Epithelial cell of prostate (primary cell): ENCODE measurements at regions not wholly inside any gene's neighbourhood (a gene's known extent, or its start where the extent isn't known, plus 50 kb on each side); places are given as distances from the start of the nearest gene placed in this dataset.
"Not testable (repeated sequence)": the region's sequence is repeated elsewhere in the genome, so short reads cannot be mapped to it uniquely, and the experiment has no call there.

Experiments
- DNase-seq: peaks from one replicate; pipeline ENCODE4 v3.0.0-alpha.2; 2011; ENCODE audit warnings: low read depth, low spot score
- H3K27ac ChIP-seq: fragments of 450-650 bp; 2 replicates; pipeline ENCODE4 v1.5.1; 2017; ENCODE audit warnings: mild to moderate bottlenecking

GRCh38 chr6:114634016-114634415, 291.2 kb upstream of the HS3ST5 start:
- no peak overlapping the region for H3K27ac ChIP-seq
- no peak for DNase-seq

GRCh38 chr6:114626226-114626625, 283.4 kb upstream of the HS3ST5 start:
- not testable (repeated sequence) for H3K27ac ChIP-seq, DNase-seq

GRCh38 chr6:114619621-114620200, 276.9 kb upstream of the HS3ST5 start:
- DNase-seq, result no peak

GRCh38 chr6:114611696-114612095, 268.9 kb upstream of the HS3ST5 start:
- no peak overlapping the region for H3K27ac ChIP-seq
- DNase-seq, result no peak

More at GRCh38 chr6:114619621-114620200, 276.9 kb upstream of the HS3ST5 start:
- no peak overlapping the region for H3K27ac ChIP-seq

GRCh38 chr6:114608091-114608490, 265.3 kb upstream of the HS3ST5 start:
- DNase-seq, result no peak
- H3K27ac ChIP-seq, result no peak overlapping the region

GRCh38 chr6:114605656-114606055, 262.8 kb upstream of the HS3ST5 start:
- no peak overlapping the region for H3K27ac ChIP-seq
- no peak for DNase-seq

GRCh38 chr6:114600381-114600780, 257.6 kb upstream of the HS3ST5 start:
- no peak for DNase-seq
- no peak overlapping the region for H3K27ac ChIP-seq

- H3K27ac ChIP-seq, result no peak overlapping the region
These were observed 252.8 kb upstream of the HS3ST5 start for GRCh38 chr6:114595591-114595990.

GRCh38 chr6:114595186-114595585, 252.4 kb upstream of the HS3ST5 start:
- H3K27ac ChIP-seq, result no peak overlapping the region
- no peak for DNase-seq

More at GRCh38 chr6:114595591-114595990, 252.8 kb upstream of the HS3ST5 start:
- no peak for DNase-seq

- H3K27ac ChIP-seq, result no peak overlapping the region
- no peak for DNase-seq
These were observed 249.7 kb upstream of the HS3ST5 start for GRCh38 chr6:114592506-114592905.

GRCh38 chr6:114588726-114589125, 245.9 kb upstream of the HS3ST5 start:
- no peak overlapping the region for H3K27ac ChIP-seq
- no peak for DNase-seq

GRCh38 chr6:114586298-114586697, 243.5 kb upstream of the HS3ST5 start:
- no peak for DNase-seq
- H3K27ac ChIP-seq, result no peak overlapping the region

GRCh38 chr6:114581293-114581692, 238.5 kb upstream of the HS3ST5 start:
- no peak for DNase-seq
- H3K27ac ChIP-seq, result no peak overlapping the region

GRCh38 chr6:114580882-114581281, 238.1 kb upstream of the HS3ST5 start:
- no peak for DNase-seq
- no peak overlapping the region for H3K27ac ChIP-seq

GRCh38 chr6:114579486-114579885, 236.7 kb upstream of the HS3ST5 start:
- no peak overlapping the region for H3K27ac ChIP-seq
- DNase-seq, result no peak

GRCh38 chr6:114577109-114577508, 234.3 kb upstream of the HS3ST5 start:
- DNase-seq, result no peak
- no peak overlapping the region for H3K27ac ChIP-seq

- no peak overlapping the region for H3K27ac ChIP-seq
- DNase-seq, result no peak
These were observed 233.5 kb upstream of the HS3ST5 start for GRCh38 chr6:114576330-114576729.

GRCh38 chr6:114569669-114570068, 226.8 kb upstream of the HS3ST5 start:
- no peak for DNase-seq
- H3K27ac ChIP-seq, result no peak overlapping the region

GRCh38 chr6:114564302-114564933, 221.6 kb upstream of the HS3ST5 start:
- no peak overlapping the region for H3K27ac ChIP-seq
- no peak for DNase-seq

GRCh38 chr6:114559419-114559818, 216.6 kb upstream of the HS3ST5 start:
- no peak for DNase-seq
- H3K27ac ChIP-seq, result no peak overlapping the region

- DNase-seq, result no peak
- no peak overlapping the region for H3K27ac ChIP-seq
These were observed 215.3 kb upstream of the HS3ST5 start for GRCh38 chr6:114558153-114558552.

- no peak overlapping the region for H3K27ac ChIP-seq
- DNase-seq, result no peak
These were observed 214.1 kb upstream of the HS3ST5 start for GRCh38 chr6:114556846-114557488.
